ENCODE measurements at regions not wholly inside any gene's neighbourhood (a gene's known extent, or its start where the extent isn't known, plus 50 kb on each side); places are given as distances from the start of the nearest gene placed in this dataset.
"Not testable (repeated sequence)": the region's sequence is repeated elsewhere in the genome, so short reads cannot be mapped to it uniquely, and the experiment has no call there.

DNA sequence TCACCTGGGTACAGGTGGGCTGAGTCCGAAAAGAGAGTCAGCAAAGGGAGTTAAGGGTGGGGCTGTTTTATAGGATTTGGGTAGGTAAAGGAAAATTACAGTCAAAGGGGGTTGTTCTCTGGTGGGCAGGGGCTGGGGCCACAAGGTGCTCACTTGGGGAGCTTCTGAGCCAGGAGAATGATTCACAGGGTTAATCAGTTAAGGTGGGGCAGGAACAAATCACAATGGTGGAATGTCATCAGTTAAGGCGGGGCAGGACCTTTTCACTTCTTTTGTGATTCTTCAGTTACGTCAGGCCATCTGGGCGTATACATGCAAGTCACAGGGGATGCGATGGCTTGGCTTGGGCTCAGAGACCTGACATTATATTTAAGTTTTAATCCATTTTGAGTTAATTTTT is 179.7 kb upstream of the TRPC7 start:
- not testable (repeated sequence) for DNase-seq (ENCODE audit: low read depth)

DNA sequence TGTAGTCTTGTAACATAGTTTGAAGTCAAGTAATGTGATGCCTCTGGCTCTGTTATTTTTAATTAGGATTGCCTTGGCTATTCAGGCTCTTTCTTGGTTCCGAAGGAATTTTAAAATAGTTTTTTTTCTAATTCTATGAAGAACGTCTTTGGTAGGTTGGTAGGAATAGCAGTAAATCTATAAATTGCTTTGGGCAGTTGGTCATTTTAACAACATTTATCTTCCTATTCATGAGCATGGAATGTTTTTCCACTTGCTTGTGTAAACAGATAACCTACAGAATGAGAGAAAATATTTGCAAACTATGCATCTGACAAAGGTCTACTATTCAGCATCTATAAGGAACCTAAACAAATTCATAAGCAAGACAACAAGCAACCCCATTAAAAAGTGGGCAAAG is 173.2 kb upstream of the TRPC7 start:
- DNase-seq (ENCODE audit: low read depth): no peak

- DNase-seq (ENCODE audit: low read depth): no peak
These were observed 163.7 kb upstream of the TRPC7 start for GRCh38 chr5:136529081-136529480.

GRCh38 chr5:136528481-136529030 is 163.2 kb upstream of the TRPC7 start:
- DNase-seq (ENCODE audit: low read depth): no peak

GRCh38 chr5:136527311-136527710 is 162.0 kb upstream of the TRPC7 start:
- DNase-seq (ENCODE audit: low read depth): no peak

GRCh38 chr5:136526791-136527190 is 161.4 kb upstream of the TRPC7 start:
- DNase-seq (ENCODE audit: low read depth): no peak

DNA sequence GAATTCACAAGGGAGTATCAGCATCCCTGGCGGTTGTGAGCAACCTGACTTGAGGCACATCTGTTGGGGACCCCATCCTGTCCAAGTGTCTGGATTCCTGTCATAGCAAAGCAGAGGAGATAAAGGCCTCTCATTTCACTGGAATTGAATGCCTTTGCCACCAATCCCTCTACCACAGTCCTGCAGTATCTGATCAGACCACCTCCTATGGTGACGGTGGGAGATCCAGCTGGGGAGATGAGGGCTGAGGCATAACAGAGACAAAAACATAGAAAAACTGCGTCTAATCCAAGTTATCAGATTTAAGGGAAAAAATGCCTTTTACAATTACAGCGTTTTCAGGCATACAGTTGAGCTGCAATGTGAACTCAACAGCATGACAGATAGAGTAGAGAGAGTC is 160.7 kb upstream of the TRPC7 start:
- no peak for DNase-seq (ENCODE audit: low read depth)

GRCh38 chr5:136525597-136525996 is 160.3 kb upstream of the TRPC7 start:
- DNase-seq (ENCODE audit: low read depth): no peak

DNA sequence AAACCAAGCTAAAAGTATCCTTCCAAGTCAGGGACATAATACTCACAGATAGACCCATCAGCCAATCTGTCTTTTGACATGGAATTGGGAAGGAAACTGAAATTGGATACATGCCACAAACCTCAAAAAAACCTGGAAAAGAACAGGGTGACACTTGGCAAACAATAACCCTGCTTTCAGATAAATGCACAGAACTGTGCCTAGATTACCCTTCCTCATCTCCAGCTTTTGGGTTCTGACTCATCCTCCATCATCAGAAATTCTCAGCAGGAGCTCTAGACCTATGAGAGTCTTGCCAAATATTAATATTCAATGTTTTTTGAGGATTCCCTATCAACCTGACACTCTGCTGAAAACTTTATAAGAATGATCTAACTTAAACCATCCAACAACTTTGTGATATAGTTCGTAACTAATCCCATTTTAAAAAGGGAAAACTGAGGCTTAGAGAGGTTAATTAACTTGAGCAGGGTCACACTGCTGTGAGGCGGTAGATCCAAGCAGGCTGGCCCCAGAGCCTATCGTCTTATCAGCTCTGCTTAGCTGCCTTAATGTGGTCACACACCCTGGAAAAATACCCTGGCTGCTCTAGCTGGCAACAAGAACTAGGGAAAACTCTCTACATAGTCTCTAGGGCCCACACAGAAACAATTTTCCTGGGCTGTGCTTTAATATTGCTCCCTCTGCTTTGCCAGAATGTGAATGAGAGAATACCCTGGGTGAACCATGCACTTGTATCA is 157.0 kb upstream of the TRPC7 start:
- no peak for DNase-seq (ENCODE audit: low read depth)

GRCh38 chr5:136521696-136522095 is 156.4 kb upstream of the TRPC7 start:
- no peak for DNase-seq (ENCODE audit: low read depth)

- DNase-seq (ENCODE audit: low read depth): no peak
These were observed 153.5 kb upstream of the TRPC7 start for GRCh38 chr5:136518814-136519213.

DNA sequence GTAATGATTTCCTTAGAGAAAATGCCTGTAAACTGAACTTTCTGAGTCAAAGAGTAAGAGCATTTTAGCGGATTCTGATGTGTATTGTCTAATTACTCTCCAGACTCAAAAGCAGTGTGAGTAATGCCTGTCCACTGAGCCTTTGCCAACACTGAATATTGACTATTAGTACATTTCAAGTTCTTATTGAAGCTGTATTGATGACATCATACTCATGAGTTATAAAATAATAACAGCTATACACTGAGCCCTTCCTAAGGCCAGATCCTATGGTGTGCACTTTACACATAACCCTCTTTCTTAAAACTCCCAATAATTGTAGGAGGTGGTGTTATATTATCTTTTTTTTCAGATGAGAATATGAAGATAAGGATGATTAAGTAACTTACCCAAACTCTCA is 152.8 kb upstream of the TRPC7 start:
- DNase-seq (ENCODE audit: low read depth): no peak

DNA sequence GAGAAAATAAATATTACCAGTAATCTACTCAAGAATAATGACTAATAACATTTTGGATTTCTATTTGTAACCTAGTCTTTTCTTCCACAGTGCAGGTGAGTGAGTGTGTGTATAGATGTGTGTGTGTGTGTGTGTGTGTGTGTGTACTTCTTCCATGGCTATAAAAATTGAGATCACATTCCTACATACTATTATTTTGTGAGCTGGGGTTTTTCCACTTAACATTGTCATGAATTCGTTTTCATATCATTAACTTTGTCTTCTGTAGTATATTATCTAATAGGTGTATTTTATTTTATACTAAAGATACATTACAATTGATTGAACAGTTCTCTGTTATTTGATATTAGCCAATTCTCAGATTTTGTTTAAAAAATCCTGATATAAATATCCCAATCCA is 152.4 kb upstream of the TRPC7 start:
- no peak for DNase-seq (ENCODE audit: low read depth)

DNA sequence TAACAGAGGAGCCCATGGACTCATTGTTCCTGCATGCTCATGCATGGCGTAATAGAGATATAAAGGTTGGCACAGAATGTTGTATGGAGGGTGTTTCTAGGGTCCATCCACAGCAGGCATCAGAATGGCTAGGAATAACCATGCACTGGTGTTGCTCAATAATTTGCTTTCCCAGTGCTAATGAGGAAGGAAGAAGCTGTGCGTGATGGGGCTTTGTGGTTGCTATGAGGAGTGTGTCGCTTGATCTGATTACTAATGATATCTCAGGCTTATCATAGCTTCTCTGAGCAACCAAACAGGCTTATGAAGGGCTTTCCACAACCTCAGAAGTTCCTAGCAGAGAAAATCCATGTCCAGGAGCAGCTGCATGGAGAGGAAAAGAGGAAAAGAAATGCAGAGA is 151.3 kb upstream of the TRPC7 start:
- DNase-seq (ENCODE audit: low read depth): no peak

GRCh38 chr5:136513430-136513829 is 148.1 kb upstream of the TRPC7 start:
- DNase-seq (ENCODE audit: low read depth): no peak

- peak; percentile 2 for DNase-seq (ENCODE audit: low read depth)
These were observed 145.7 kb upstream of the TRPC7 start for GRCh38 chr5:136511046-136511445.

DNA sequence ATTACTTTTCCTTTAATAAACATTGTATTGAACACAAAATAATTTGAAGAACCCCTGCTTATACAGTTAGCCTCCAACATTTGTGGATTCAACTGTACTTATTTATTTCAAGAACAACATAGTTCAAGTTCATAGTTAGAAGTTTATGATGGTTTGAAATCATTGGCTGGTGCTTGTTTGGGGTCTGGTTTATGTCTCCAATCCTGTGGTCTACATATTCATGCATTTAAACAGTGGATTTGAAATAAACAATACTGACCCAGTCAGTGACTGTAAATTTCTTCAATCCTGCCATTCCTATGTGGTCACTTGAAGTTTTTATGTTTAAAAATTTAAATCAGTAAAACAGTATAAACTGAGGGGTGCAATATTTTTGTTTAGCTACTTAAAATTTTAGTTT is 145.1 kb upstream of the TRPC7 start:
- no peak for DNase-seq (ENCODE audit: low read depth)

DNA sequence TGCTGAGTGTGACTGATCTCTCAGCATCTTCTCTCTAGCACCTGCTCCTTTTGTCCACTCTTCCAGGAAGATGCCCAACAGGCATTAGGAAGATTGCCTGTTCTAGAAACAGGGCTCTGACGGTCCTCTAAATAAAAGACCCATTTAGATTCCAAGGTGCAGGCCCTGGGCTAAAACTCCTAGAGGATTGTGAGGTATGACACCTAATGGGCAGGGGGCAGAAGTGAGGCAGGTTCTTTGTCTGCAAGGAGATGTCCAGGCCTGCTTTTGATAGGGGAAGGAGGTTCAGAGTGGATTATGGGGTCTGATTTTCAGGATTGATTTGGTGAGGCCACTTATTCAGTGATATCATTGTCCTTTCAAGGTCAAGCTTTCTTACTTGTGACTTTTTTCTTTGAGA is 140.8 kb upstream of the TRPC7 start:
- no peak for DNase-seq (ENCODE audit: low read depth)

- DNase-seq (ENCODE audit: low read depth): no peak
These were observed 135.8 kb upstream of the TRPC7 start for GRCh38 chr5:136501133-136501532.

- no peak for DNase-seq (ENCODE audit: low read depth)
These were observed 127.2 kb upstream of the TRPC7 start for GRCh38 chr5:136492587-136492986.

GRCh38 chr5:136491806-136492205 is 126.5 kb upstream of the TRPC7 start:
- no peak for DNase-seq (ENCODE audit: low read depth)

DNA sequence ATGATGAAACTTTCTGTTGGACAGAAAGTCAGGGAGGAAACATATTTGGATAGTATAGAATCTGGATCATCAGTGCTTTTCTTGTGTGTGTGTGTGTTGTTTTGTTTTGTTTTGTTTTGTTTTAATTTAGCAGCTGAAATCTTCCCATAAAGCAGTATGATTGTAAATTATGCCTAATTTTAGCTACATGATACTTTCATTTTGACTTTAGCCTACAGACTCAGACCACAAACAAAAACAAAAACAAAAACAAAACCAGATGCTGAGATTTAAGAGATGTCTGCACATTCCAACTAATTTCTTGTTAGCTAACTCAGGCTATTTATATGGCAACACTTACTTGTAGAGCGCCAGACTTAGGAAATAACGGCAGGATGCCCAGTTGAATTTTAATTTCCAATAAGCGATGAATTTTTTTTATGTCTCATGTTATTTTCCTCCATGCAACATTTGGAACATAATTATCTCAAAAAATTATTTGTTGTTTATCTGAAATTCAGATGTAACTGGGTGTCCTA is 119.5 kb upstream of the TRPC7 start:
- DNase-seq (ENCODE audit: low read depth): no peak

DNA sequence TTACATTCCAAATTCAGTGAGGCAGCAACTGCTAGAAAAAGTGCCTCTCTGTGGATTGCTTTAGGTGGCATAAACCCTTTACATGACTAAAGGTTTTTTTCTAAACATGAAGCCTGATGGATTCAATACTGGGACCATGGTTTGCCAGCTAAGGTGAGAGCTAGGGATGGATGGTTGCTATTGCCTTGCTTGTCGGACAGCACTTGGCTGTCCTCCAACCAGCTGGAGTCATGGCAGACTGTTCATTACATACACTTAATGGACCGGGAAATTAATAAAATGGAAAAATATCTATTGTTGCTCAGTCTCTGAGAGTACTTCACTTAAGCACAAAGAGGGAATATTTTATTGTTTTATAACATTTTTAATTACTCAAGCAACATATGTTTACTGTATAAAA is 116.9 kb upstream of the TRPC7 start:
- DNase-seq (ENCODE audit: low read depth): no peak

DNA sequence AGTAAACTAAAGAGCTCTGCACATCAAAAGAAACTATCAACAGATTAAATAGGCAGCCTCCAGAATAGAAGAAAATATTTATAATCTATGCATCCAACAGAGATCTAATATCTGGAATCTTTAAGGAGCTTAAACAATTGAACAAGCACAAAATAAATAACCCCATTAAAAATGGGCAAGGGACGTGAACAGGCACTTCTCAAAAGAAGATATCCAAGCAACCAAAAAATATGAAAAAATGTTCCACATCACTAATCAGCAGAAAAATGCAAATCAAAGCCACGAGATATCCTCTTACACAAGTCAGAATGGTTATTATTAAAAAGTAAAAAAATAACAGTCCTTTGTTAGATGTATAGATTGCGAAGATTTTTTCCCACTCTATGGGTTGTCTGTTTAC is 109.1 kb upstream of the TRPC7 start:
- DNase-seq (ENCODE audit: low read depth): no peak

Measured in ELR (cell line).